Spinal cord (tissue), 9 donors: ENCODE measurements at regions not wholly inside any gene's neighbourhood (a gene's known extent, or its start where the extent isn't known, plus 50 kb on each side); places are given as distances from the start of the nearest gene placed in this dataset.

Source experiments
- DNase-seq, 6 donors: peaks; one replicate each; pipeline versions ENCODE4 v3.0.0 to v3.0.0-alpha.2; 2013 to 2015; ENCODE audit warnings: low spot score in 6 of 6, low read depth in 4 of 6
- H3K27ac ChIP-seq: one replicate; pipeline ENCODE4 v1.5.1; 2013; ENCODE audit warnings: low read depth, low read length, control low read depth
- H3K27me3 ChIP-seq: one replicate; pipeline ENCODE4 v1.6.1; 2013; ENCODE audit warnings: low read length; ENCODE audit not compliant: control insufficient read depth, insufficient read depth
- H3K36me3 ChIP-seq: one replicate; pipeline ENCODE4 v1.6.1; 2013; ENCODE audit warnings: low read length; ENCODE audit not compliant: control insufficient read depth, insufficient read depth
- H3K4me1 ChIP-seq: one replicate; pipeline ENCODE4 v1.6.1; 2013; ENCODE audit warnings: low read length; ENCODE audit not compliant: control insufficient read depth, insufficient read depth
- H3K4me3 ChIP-seq: one replicate; pipeline ENCODE4 v1.5.1; 2013; ENCODE audit warnings: low read depth, low read length, control low read depth
- H3K9me3 ChIP-seq: one replicate; pipeline ENCODE4 v1.6.1; 2013; ENCODE audit warnings: low read length; ENCODE audit not compliant: control insufficient read depth, insufficient read depth
- WGBS: methylation state at CpG from one replicate; pipeline ENCODE4 v1.1.5; 2013; ENCODE audit warnings: missing lambda C conversion rate; ENCODE audit not compliant: insufficient coverage; 5-methylcytosine and 5-hydroxymethylcytosine counted together
- donor health status: healthy.

DNA sequence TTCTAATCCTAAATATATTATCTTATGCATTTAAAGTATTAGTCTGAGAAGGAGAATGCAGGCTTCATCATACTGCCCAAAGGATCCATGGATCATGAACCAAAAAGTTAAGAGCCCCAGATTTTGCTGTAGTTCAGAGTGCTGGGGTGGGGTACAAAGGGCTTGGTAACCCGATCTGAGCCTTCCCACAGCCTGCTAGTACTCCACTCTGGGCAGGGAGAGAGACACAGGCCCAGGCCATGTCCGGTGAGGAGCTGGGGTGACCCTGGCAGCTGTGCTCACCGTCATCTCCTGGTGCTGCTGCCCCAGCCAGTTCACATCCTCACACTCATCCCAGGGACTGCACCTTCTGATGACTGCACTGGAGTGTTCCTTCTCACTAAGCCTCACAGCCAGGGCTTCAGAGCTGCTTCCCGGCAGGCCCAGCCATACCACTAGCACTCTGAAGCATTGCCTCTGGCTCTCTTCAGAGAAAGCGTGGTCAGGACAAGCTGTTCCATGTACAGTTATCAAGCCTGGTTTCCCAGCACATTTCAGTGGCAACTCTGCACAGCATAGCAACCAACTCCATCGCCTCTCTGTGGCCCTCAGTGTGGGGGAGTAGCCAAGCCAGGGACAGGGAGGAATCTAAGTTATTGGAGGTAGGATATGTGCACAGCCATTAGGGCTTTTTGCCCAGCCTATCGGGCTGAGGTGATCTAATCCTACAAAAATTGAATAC lies 189.0 kb upstream of the CTAGE1 start:
- no peaks in the 10 kb centered on the region for H3K27me3 ChIP-seq
- H3K36me3 ChIP-seq, result no peaks in the 10 kb centered on the region
- no peaks in the 10 kb centered on the region for H3K9me3 ChIP-seq
- H3K27ac ChIP-seq, result no peak overlapping the region
- no peaks in the 10 kb centered on the region for H3K4me1 ChIP-seq
- H3K4me3 ChIP-seq, result no peak overlapping the region
- 84% methylated on average over 5 of the region's 7 CpGs for WGBS
- DNase-seq, result no peak

GRCh38 chr18:22607284-22607635 lies 189.5 kb upstream of the CTAGE1 start:
- Histone ChIP-seq H3K27me3 (no peaks in the 10 kb centered on the region), H3K36me3 (no peaks in the 10 kb centered on the region), H3K9me3 (no peaks in the 10 kb centered on the region), H3K4me1 (no peaks in the 10 kb centered on the region), H3K27ac (no peak overlapping the region), H3K4me3 (no peak overlapping the region)
- 85% methylated on average over 6 of the region's 6 CpGs for WGBS
- DNase-seq, result no peak

DNA sequence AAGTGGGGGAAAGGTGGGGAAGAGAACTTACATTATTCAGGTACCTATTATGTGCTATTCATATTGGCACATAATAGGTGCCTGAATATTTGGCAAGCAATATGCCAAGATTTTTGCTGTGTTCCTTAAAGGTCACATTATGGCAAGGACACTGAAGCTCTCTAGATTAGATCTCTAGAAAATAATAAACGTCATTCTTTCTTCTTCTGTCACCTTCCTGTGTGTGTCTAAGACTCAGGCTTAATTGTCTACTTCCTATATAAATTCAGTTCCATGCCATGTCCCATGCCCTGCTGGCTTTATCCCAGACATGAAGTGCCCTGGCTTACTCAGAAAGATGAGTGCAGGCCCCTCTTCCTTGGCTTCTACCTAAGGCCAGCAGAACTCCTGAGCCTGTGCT lies 191.1 kb upstream of the CTAGE1 start:
- Histone ChIP-seq H3K9me3 (no peaks in the 10 kb centered on the region), H3K4me1 (no peaks in the 10 kb centered on the region), H3K27ac (no peak overlapping the region), H3K27me3 (no peaks in the 10 kb centered on the region), H3K4me3 (no peak overlapping the region), H3K36me3 (no peaks in the 10 kb centered on the region)
- 100% methylated on average over 1 of the region's 1 CpG for WGBS
- DNase-seq, result no peak

- WGBS, result 0% methylated on average over 2 of the region's 5 CpGs
- no peaks in the 10 kb centered on the region for H3K9me3 ChIP-seq
These were observed 191.9 kb upstream of the CTAGE1 start for GRCh38 chr18:22609642-22610041.

GRCh38 chr18:22613058-22613690 lies 195.5 kb upstream of the CTAGE1 start:
- no peak for DNase-seq
- Histone ChIP-seq H3K27me3 (no peaks in the 10 kb centered on the region), H3K27ac (no peak overlapping the region), H3K4me3 (no peak overlapping the region), H3K4me1 (no peaks in the 10 kb centered on the region), H3K9me3 (no peaks in the 10 kb centered on the region), H3K36me3 (no peaks in the 10 kb centered on the region)
- 88% methylated on average over 14 of the region's 18 CpGs for WGBS

More at GRCh38 chr18:22609642-22610041, 191.9 kb upstream of the CTAGE1 start:
- H3K36me3 ChIP-seq, result no peaks in the 10 kb centered on the region
- no peak overlapping the region for H3K4me3 ChIP-seq
- no peak overlapping the region for H3K27ac ChIP-seq
- no peaks in the 10 kb centered on the region for H3K27me3 ChIP-seq
- no peaks in the 10 kb centered on the region for H3K4me1 ChIP-seq
- peak in 2 of 6 donors; percentile 38 to 51 for DNase-seq

- Histone ChIP-seq H3K4me1 (no peaks in the 10 kb centered on the region), H3K27ac (no peak overlapping the region), H3K4me3 (no peak overlapping the region), H3K9me3 (no peaks in the 10 kb centered on the region), H3K36me3 (no peaks in the 10 kb centered on the region), H3K27me3 (no peaks in the 10 kb centered on the region)
- no CpG with 5 or more reads among the region's 3 CpGs for WGBS
- DNase-seq, result no peak
These were observed 196.1 kb upstream of the CTAGE1 start for GRCh38 chr18:22613788-22614187.

GRCh38 chr18:22623513-22623912 lies 205.8 kb upstream of the CTAGE1 start:
- H3K4me1 ChIP-seq, result no peaks in the 10 kb centered on the region
- no peak for DNase-seq
- H3K9me3 ChIP-seq, result no peaks in the 10 kb centered on the region
- WGBS, result no CpG with 5 or more reads among the region's 5 CpGs
- no peak overlapping the region for H3K4me3 ChIP-seq
- H3K27ac ChIP-seq, result no peak overlapping the region
- H3K27me3 ChIP-seq, result no peaks in the 10 kb centered on the region
- H3K36me3 ChIP-seq, result no peaks in the 10 kb centered on the region

- WGBS, result no CpG with 5 or more reads among the region's 2 CpGs
- DNase-seq, result no peak
These were observed 206.5 kb upstream of the CTAGE1 start for GRCh38 chr18:22624176-22624575.

GRCh38 chr18:22625406-22625805 lies 207.7 kb upstream of the CTAGE1 start:
- Histone ChIP-seq H3K27me3 (no peaks in the 10 kb centered on the region), H3K9me3 (no peaks in the 10 kb centered on the region), H3K4me1 (no peaks in the 10 kb centered on the region), H3K4me3 (no peak overlapping the region), H3K36me3 (no peaks in the 10 kb centered on the region), H3K27ac (no peak overlapping the region)
- DNase-seq, result no peak
- 95% methylated on average over 2 of the region's 2 CpGs for WGBS

More at GRCh38 chr18:22624176-22624575, 206.5 kb upstream of the CTAGE1 start:
- Histone ChIP-seq H3K27me3 (no peaks in the 10 kb centered on the region), H3K4me3 (no peak overlapping the region), H3K27ac (no peak overlapping the region), H3K36me3 (no peaks in the 10 kb centered on the region), H3K4me1 (no peaks in the 10 kb centered on the region), H3K9me3 (no peaks in the 10 kb centered on the region)

DNA sequence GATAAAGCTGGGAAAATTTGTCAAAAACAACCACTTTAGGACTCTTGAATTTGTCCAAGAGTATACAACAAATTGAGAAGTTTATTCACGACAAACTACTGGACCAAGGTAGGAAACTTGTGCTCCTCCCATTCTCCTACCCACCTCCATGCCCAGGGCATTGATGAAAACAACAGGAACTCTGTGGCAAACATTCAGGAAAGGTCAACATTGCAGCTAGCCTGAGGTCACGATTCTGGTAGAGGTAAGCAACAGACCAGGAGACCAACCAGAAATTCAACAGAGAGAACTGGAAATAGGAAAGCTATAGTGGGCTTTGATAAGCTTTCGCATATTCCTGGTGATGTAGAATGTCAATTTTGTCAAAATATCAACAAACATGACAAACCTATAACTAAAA lies 209.1 kb upstream of the CTAGE1 start:
- Histone ChIP-seq H3K36me3 (no peaks in the 10 kb centered on the region), H3K27me3 (no peaks in the 10 kb centered on the region), H3K27ac (no peak overlapping the region), H3K4me1 (no peaks in the 10 kb centered on the region), H3K9me3 (no peaks in the 10 kb centered on the region), H3K4me3 (no peak overlapping the region)
- no CpG with 5 or more reads among the region's 3 CpGs for WGBS
- no peak for DNase-seq
